ENCODE measurements at regions not wholly inside any gene's neighbourhood (a gene's known extent, or its start where the extent isn't known, plus 50 kb on each side); places are given as distances from the start of the nearest gene placed in this dataset.

- no peak for ATAC-seq (ENCODE audit: low read depth)
- Histone ChIP-seq H3K4me1 (ENCODE audit: control insufficient read depth in 2 of 2, insufficient read depth in 2 of 2, low read length in 2 of 2) (no peaks in the 10 kb centered on the region), H4K20me1 (ENCODE audit: control insufficient read depth, insufficient read depth, low read length, poor library complexity, severe bottlenecking) (no peaks in the 10 kb centered on the region), H3K36me3 (replicated peaks in 1 of 2; ENCODE audit: control extremely low read depth in 1 of 2, control insufficient read depth in 1 of 2, extremely low read depth in 1 of 2, insufficient read depth in 2 of 2, low read length in 1 of 2) (no peaks in the 10 kb centered on the region), H2AFZ (ENCODE audit: insufficient read depth, low read depth, low read length, poor library complexity, severe bottlenecking) (no peak overlapping the region), H3K9ac (ENCODE audit: low read length) (no peak overlapping the region), H3K4me3 (ENCODE audit: control extremely low read depth in 1 of 5, extremely low read depth in 1 of 5, insufficient read depth in 1 of 5, low read depth in 2 of 5, low read length in 4 of 5) (no peak overlapping the region), H3K27ac (ENCODE audit: low read length in 2 of 2) (no peak overlapping the region), H3K9me3 (ENCODE audit: control extremely low read depth in 1 of 3, control insufficient read depth in 2 of 3, insufficient read depth in 1 of 3, low read length in 2 of 3) (no peaks in the 10 kb centered on the region), H3K27me3 (replicated peaks in 1 of 4; ENCODE audit: control extremely low read depth in 1 of 4, control insufficient read depth in 3 of 4, insufficient read depth in 4 of 4, low read length in 3 of 4) (no peaks in the 10 kb centered on the region), H3K79me2 (ENCODE audit: control insufficient read depth, insufficient read depth, low read length) (no peaks in the 10 kb centered on the region), H3K4me2 (replicated peaks; ENCODE audit: low read depth, low read length, poor library complexity, severe bottlenecking) (no peak overlapping the region)
- H3K4me1 Mint-ChIP-seq = no peaks in the 10 kb centered on the region
- H3K27me3 Mint-ChIP-seq = no peaks in the 10 kb centered on the region
- WGBS (ENCODE audit: insufficient coverage) = 86% methylated on average over 5 of the region's 7 CpGs
- no peaks in the 10 kb centered on the region for H3K9me3 Mint-ChIP-seq (ENCODE audit: insufficient read depth)
- CTCF ChIA-PET = no interaction called here
- intact Hi-C loops (cut with micrococcal nuclease) = no loop called here
- no peak overlapping the region for H3K4me3 Mint-ChIP-seq
- TF ChIP-seq CTCF (IDR thresholded peaks at IDR 0.05) = no peak
- TF ChIP-seq EZH2 (IDR thresholded peaks at IDR 0.05; ENCODE audit: borderline replicate concordance, insufficient read depth, low read depth, low read length, poor library complexity, severe bottlenecking) = no peak
- POLR2A ChIA-PET = no interaction called here
- H3K27ac Mint-ChIP-seq = no peak overlapping the region
- DNase-seq = no peak
These were observed 106.4 kb upstream of the SSTR4 start for GRCh38 chr20:22928679-22929078.

GRCh38 chr20:22929661-22930060 is 105.5 kb upstream of the SSTR4 start:
- TF ChIP-seq CTCF (IDR thresholded peaks at IDR 0.05) = no peak
- TF ChIP-seq EZH2 (IDR thresholded peaks at IDR 0.05; ENCODE audit: borderline replicate concordance, insufficient read depth, low read depth, low read length, poor library complexity, severe bottlenecking) = no peak
- Mint-ChIP-seq H3K4me1 (no peaks in the 10 kb centered on the region), H3K27me3 (no peaks in the 10 kb centered on the region), H3K27ac (no peak overlapping the region), H3K9me3 (ENCODE audit: insufficient read depth) (no peaks in the 10 kb centered on the region), H3K4me3 (no peak overlapping the region)
- no peak for DNase-seq
- Histone ChIP-seq H3K27me3 (replicated peaks in 1 of 4; ENCODE audit: control extremely low read depth in 1 of 4, control insufficient read depth in 3 of 4, insufficient read depth in 4 of 4, low read length in 3 of 4) (no peaks in the 10 kb centered on the region), H3K4me3 (ENCODE audit: control extremely low read depth in 1 of 5, extremely low read depth in 1 of 5, insufficient read depth in 1 of 5, low read depth in 2 of 5, low read length in 4 of 5) (no peak overlapping the region), H3K36me3 (replicated peaks in 1 of 2; ENCODE audit: control extremely low read depth in 1 of 2, control insufficient read depth in 1 of 2, extremely low read depth in 1 of 2, insufficient read depth in 2 of 2, low read length in 1 of 2) (no peaks in the 10 kb centered on the region), H3K4me1 (ENCODE audit: control insufficient read depth in 2 of 2, insufficient read depth in 2 of 2, low read length in 2 of 2) (no peaks in the 10 kb centered on the region), H3K79me2 (ENCODE audit: control insufficient read depth, insufficient read depth, low read length) (no peaks in the 10 kb centered on the region), H3K9ac (ENCODE audit: low read length) (no peak overlapping the region), H3K27ac (ENCODE audit: low read length in 2 of 2) (no peak overlapping the region), H3K4me2 (replicated peaks; ENCODE audit: low read depth, low read length, poor library complexity, severe bottlenecking) (no peak overlapping the region), H2AFZ (ENCODE audit: insufficient read depth, low read depth, low read length, poor library complexity, severe bottlenecking) (no peak overlapping the region), H4K20me1 (ENCODE audit: control insufficient read depth, insufficient read depth, low read length, poor library complexity, severe bottlenecking) (no peaks in the 10 kb centered on the region), H3K9me3 (ENCODE audit: control extremely low read depth in 1 of 3, control insufficient read depth in 2 of 3, insufficient read depth in 1 of 3, low read length in 2 of 3) (no peaks in the 10 kb centered on the region)
- intact Hi-C loops (cut with micrococcal nuclease) = no loop called here
- no CpG with 5 or more reads among the region's 2 CpGs for WGBS (ENCODE audit: insufficient coverage)
- CTCF ChIA-PET = no interaction called here
- POLR2A ChIA-PET = no interaction called here
- ATAC-seq (ENCODE audit: low read depth) = no peak
